Erythroblast (primary cell): ENCODE measurements at regions not wholly inside any gene's neighbourhood (a gene's known extent, or its start where the extent isn't known, plus 50 kb on each side); places are given as distances from the start of the nearest gene placed in this dataset.

Experiments used
- GATA1 ChIP-seq: IDR thresholded peaks from 2 replicates; pipeline ENCODE4 v1.6.1; 2011; ENCODE audit warnings: low read depth, mild to moderate bottlenecking, control low read depth, low read length, moderate library complexity
- POLR2A ChIP-seq: IDR thresholded peaks from 2 replicates; pipeline ENCODE4 v1.6.1; 2011; ENCODE audit warnings: mild to moderate bottlenecking, low read length

- TF ChIP-seq POLR2A (no peak), GATA1 (no peak)
Observed at GRCh38 chr2:234865586-234865985, 86.2 kb upstream of the SH3BP4 start.
